ENCODE measurements at regions not wholly inside any gene's neighbourhood (a gene's known extent, or its start where the extent isn't known, plus 50 kb on each side); places are given as distances from the start of the nearest gene placed in this dataset.

- intact Hi-C loops (cut with DNase I), result no loop called here
Measured at GRCh38 chr5:29719171-29719570, 1474.3 kb upstream of the CDH6 start.

DNA sequence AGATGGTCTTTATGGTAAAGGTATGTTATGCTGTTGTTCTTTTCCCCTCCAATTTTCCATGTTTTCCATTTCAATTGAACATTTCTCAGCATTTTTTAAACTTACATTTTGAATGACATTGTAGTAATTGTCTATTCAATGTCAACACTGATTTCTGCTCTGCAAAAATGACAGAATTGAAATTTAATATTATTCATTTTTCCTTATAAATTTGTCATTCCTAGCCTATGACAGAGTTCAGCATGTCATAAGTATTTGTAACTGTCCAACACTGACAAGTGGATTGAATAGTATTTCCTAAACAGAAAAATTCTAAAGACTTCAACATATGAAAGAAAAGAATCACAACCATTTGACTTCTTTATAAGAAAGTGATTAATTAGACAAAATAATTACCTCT is 1478.3 kb upstream of the CDH6 start:
- H3K36me3 ChIP-seq, result no peaks in the 10 kb centered on the region
- H3K4me3 ChIP-seq, result no peak overlapping the region
- no peaks in the 10 kb centered on the region for H3K9me3 ChIP-seq
- H3K27me3 ChIP-seq, result no peaks in the 10 kb centered on the region
- TF ChIP-seq EP300 (IDR thresholded peaks at IDR 0.05) (no peak), POLR2A (IDR thresholded peaks at IDR 0.05) (no peak)
- TF ChIP-seq, protein P1, sequence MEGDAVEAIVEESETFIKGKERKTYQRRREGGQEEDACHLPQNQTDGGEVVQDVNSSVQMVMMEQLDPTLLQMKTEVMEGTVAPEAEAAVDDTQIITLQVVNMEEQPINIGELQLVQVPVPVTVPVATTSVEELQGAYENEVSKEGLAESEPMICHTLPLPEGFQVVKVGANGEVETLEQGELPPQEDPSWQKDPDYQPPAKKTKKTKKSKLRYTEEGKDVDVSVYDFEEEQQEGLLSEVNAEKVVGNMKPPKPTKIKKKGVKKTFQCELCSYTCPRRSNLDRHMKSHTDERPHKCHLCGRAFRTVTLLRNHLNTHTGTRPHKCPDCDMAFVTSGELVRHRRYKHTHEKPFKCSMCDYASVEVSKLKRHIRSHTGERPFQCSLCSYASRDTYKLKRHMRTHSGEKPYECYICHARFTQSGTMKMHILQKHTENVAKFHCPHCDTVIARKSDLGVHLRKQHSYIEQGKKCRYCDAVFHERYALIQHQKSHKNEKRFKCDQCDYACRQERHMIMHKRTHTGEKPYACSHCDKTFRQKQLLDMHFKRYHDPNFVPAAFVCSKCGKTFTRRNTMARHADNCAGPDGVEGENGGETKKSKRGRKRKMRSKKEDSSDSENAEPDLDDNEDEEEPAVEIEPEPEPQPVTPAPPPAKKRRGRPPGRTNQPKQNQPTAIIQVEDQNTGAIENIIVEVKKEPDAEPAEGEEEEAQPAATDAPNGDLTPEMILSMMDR (IDR thresholded peaks at IDR 0.05), result no peak
- DNase-seq, result no peak
- H3K27ac ChIP-seq, result no peak overlapping the region
- intact Hi-C loops (cut with DNase I), result no loop called here
- H3K4me1 ChIP-seq (ENCODE audit: insufficient read depth), result no peaks in the 10 kb centered on the region

More at GRCh38 chr5:29719171-29719570, 1474.3 kb upstream of the CDH6 start:
- WGBS, 3 donors, result 65 to 76% (median 68%) methylated on average over 3 of the region's 3 CpGs
- DNase-seq, result no peak
- Histone ChIP-seq H3K27me3 (no peaks in the 10 kb centered on the region), H3K27ac (no peak overlapping the region), H3K4me3 (no peak overlapping the region), H3K9me3 (no peaks in the 10 kb centered on the region), H3K36me3 (no peaks in the 10 kb centered on the region), H3K4me1 (ENCODE audit: insufficient read depth) (no peaks in the 10 kb centered on the region)
- TF ChIP-seq POLR2A (IDR thresholded peaks at IDR 0.05), result no peak
- TF ChIP-seq, protein P1 (IDR thresholded peaks at IDR 0.05), result no peak
- no peak for TF ChIP-seq EP300 (IDR thresholded peaks at IDR 0.05)

DNA sequence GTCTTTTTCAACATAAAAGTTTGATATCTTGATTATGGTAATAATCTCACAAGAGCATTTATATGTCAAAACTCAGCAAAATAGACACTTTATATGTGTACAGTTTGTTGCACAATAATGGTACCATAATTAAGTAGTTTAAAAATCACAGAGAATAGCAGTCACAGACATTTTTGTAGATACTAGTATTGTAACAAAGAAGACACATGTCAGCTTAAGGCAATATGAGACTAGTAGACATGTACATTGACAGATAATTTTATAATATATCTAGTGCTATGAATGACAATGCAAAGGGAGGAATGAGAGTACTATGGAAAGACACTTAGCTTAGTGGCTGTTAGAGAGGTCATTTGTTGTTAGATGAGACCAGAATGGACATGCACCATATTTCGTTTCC is 1490.6 kb upstream of the CDH6 start:
- intact Hi-C loops (cut with DNase I), result no loop called here

DNA sequence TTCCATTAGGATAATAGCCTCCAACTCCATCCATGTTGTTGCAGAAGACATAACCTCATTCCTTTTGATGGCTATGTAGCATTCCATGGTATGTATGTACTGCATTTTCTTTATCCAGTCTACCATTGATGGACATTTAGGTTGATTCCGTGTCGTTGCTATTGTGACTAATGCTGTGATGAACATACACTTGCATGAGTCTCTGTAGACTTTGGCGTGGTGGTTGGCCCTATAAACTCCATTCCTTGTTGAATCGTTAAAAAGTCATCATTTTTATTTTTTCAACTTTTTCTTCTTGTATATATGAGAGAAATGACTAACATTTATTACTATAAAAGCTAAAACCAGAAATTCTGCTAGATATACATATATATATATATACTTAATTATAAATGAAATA is 1491.9 kb upstream of the CDH6 start:
- no peak for TF ChIP-seq EP300 (IDR thresholded peaks at IDR 0.05)
- no peak for TF ChIP-seq POLR2A (IDR thresholded peaks at IDR 0.05)
- TF ChIP-seq, protein P1 (IDR thresholded peaks at IDR 0.05), result no peak
- 82 to 89% (median 89%) methylated on average over 4 of the region's 4 CpGs for WGBS, 3 donors
- no peak for DNase-seq
- Histone ChIP-seq H3K4me1 (ENCODE audit: insufficient read depth) (no peaks in the 10 kb centered on the region), H3K9me3 (no peaks in the 10 kb centered on the region), H3K27me3 (no peaks in the 10 kb centered on the region), H3K27ac (no peak overlapping the region), H3K4me3 (no peak overlapping the region), H3K36me3 (no peaks in the 10 kb centered on the region)
- intact Hi-C loops (cut with DNase I), result no loop called here

More for the DNA sequence above, 1490.6 kb upstream of the CDH6 start:
- DNase-seq, result no peak
- Histone ChIP-seq H3K27me3 (no peaks in the 10 kb centered on the region), H3K36me3 (no peaks in the 10 kb centered on the region), H3K9me3 (no peaks in the 10 kb centered on the region), H3K4me1 (ENCODE audit: insufficient read depth) (no peaks in the 10 kb centered on the region), H3K4me3 (no peak overlapping the region), H3K27ac (no peak overlapping the region)
- TF ChIP-seq, protein P1 (IDR thresholded peaks at IDR 0.05), result no peak
- no peak for TF ChIP-seq EP300 (IDR thresholded peaks at IDR 0.05)
- TF ChIP-seq POLR2A (IDR thresholded peaks at IDR 0.05), result no peak
- WGBS, 3 donors, result 72 to 76% (median 72%) methylated on average over 1 of the region's 1 CpG

All from ovary (tissue), 7 donors.